Breast epithelium (tissue), 3 donors: ENCODE measurements at regions not wholly inside any gene's neighbourhood (a gene's known extent, or its start where the extent isn't known, plus 50 kb on each side); places are given as distances from the start of the nearest gene placed in this dataset.

ENCODE experiments used
- CTCF ChIP-seq, 3 donors: fragments of 450-650 bp; IDR thresholded peaks; one replicate each; pipeline ENCODE4 v1.5.1; 2016 to 2017; ENCODE audit warnings: antibody characterized with exemption in 3 of 3, mild to moderate bottlenecking in 3 of 3, moderate library complexity in 3 of 3
- POLR2A ChIP-seq: fragments of 450-650 bp; IDR thresholded peaks from one replicate; pipeline ENCODE4 v1.6.1; 2016; ENCODE audit warnings: antibody characterized with exemption, mild to moderate bottlenecking, moderate library complexity
- POLR2AphosphoS5 ChIP-seq, 3 donors: sonication (generic); formaldehyde crosslinking; IDR thresholded peaks; one replicate each; pipeline ENCODE4 v1.6.1; 2017; ENCODE audit warnings: antibody characterized with exemption in 3 of 3

GRCh38 chr12:105679982-105680381, 349.5 kb downstream of the C12orf75 start:
- TF ChIP-seq CTCF (IDR thresholded peaks at IDR 0.05) (no peak), POLR2AphosphoS5 (IDR thresholded peaks at IDR 0.05) (no peak), POLR2A (no peak)
